H1 (cell line): ENCODE measurements at regions not wholly inside any gene's neighbourhood (a gene's known extent, or its start where the extent isn't known, plus 50 kb on each side); places are given as distances from the start of the nearest gene placed in this dataset.

Experiments used
- CTCF ChIA-PET: fragments of 300-600 bp; sonication (Branson Sonifier 250); formaldehyde crosslinking; loops from one replicate; lab custom pipeline; 2021; ENCODE audit not compliant: partially characterized antibody; lab: Charles Lee
- POLR2A ChIA-PET: fragments of 300-600 bp; sonication (Branson Sonifier 250); formaldehyde crosslinking; loops from one replicate; lab custom pipeline; 2021; ENCODE audit warnings: inconsistent platforms; ENCODE audit not compliant: partially characterized antibody; lab: Charles Lee
- DNase-seq, 2 experiments: peaks; one replicate each; pipeline versions ENCODE4 v3.0.0 to v3.0.0-alpha.2; 2010 to 2022; ENCODE audit warnings: low spot score in 2 of 2, low read depth in 1 of 2, mixed read lengths in 1 of 2
- FAIRE-seq: peaks from 2 replicates; lab custom pipeline; 2011; peaks lifted over from hg19 to GRCh38; lab: Jason Lieb, UNC
- H2AFZ ChIP-seq: 2 replicates; pipeline ENCODE4 v1.8.1; 2012; ENCODE audit warnings: low read length, inconsistent platforms
- H2AK5ac ChIP-seq: 2 replicates; pipeline ENCODE4 v1.6.1; 2013; ENCODE audit warnings: low read depth, low read length
- H2BK120ac ChIP-seq: replicated peaks from 2 replicates; pipeline ENCODE3; 2013; ENCODE audit warnings: low read depth, low read length, inconsistent platforms
- H2BK12ac ChIP-seq: 2 replicates; pipeline ENCODE4 v1.6.1; 2013; ENCODE audit warnings: low read depth, low read length
- H2BK15ac ChIP-seq: 2 replicates; pipeline ENCODE4 v1.6.1; 2013; ENCODE audit warnings: low read length
- H2BK20ac ChIP-seq: 2 replicates; pipeline ENCODE4 v1.6.1; 2013; ENCODE audit warnings: low read length
- H2BK5ac ChIP-seq: 2 replicates; pipeline ENCODE4 v1.6.1; 2013; ENCODE audit warnings: low read depth, low read length
- H3K14ac ChIP-seq: 2 replicates; pipeline ENCODE4 v1.6.1; 2013; ENCODE audit warnings: inconsistent platforms; ENCODE audit not compliant: insufficient read length
- H3K18ac ChIP-seq: 2 replicates; pipeline ENCODE4 v1.6.1; 2013; ENCODE audit warnings: low read length; ENCODE audit errors: extremely low read depth
- H3K23ac ChIP-seq: 2 replicates; pipeline ENCODE4 v1.6.1; 2013; ENCODE audit warnings: inconsistent platforms; ENCODE audit not compliant: insufficient read length
- H3K23me2 ChIP-seq: 2 replicates; pipeline ENCODE4 v1.6.1; 2013; ENCODE audit warnings: low read depth, low read length
- H3K27ac ChIP-seq: 2 replicates; pipeline ENCODE4 v1.6.1; 2011; ENCODE audit warnings: low read depth, low read length, inconsistent platforms
- H3K27me3 ChIP-seq, 4 experiments: replicated peaks in 1 of 4; 1 replicate in 1 of 4; 2 replicates in 3 of 4; pipeline versions ENCODE4 v1.6.1 to v1.8.1; 2011 to 2013; ENCODE audit warnings: low read length in 3 of 4, mild to moderate bottlenecking in 3 of 4, inconsistent platforms in 2 of 4, mixed read lengths in 2 of 4, moderate library complexity in 1 of 4; ENCODE audit not compliant: control insufficient read depth in 3 of 4, insufficient read depth in 3 of 4; ENCODE audit errors: extremely low read depth in 1 of 4
- H3K36me3 ChIP-seq, 4 experiments: 2 replicates each; pipeline versions ENCODE4 v1.6.1 to v1.8.1; 2011 to 2013; ENCODE audit warnings: mild to moderate bottlenecking in 4 of 4, low read length in 3 of 4, moderate library complexity in 2 of 4, control low read depth in 1 of 4, inconsistent platforms in 1 of 4; ENCODE audit not compliant: insufficient read depth in 4 of 4, control insufficient read depth in 2 of 4
- H3K4ac ChIP-seq: replicated peaks from 2 replicates; pipeline ENCODE3; 2013; ENCODE audit warnings: low read length, low read depth, mixed read lengths, inconsistent platforms; ENCODE audit not compliant: insufficient read length
- H3K4me1 ChIP-seq, 4 experiments: replicated peaks in 1 of 4; 1 replicate in 1 of 4; 2 replicates in 3 of 4; pipeline versions ENCODE4 v1.6.1 to v1.8.1; 2011 to 2013; ENCODE audit warnings: low read length in 3 of 4, inconsistent platforms in 2 of 4, mixed read lengths in 1 of 4; ENCODE audit not compliant: insufficient read depth in 4 of 4, control insufficient read depth in 3 of 4
- H3K4me2 ChIP-seq, 2 experiments: 2 replicates each; pipeline versions ENCODE4 v1.6.1 to v1.8.1; 2011 to 2013; ENCODE audit warnings: low read depth in 2 of 2, low read length in 2 of 2, control low read depth in 1 of 2, inconsistent platforms in 1 of 2, mild to moderate bottlenecking in 1 of 2; ENCODE audit not compliant: insufficient read depth in 1 of 2
- H3K4me3 ChIP-seq, 4 experiments: fragments of 200-600, 300-600 bp in 1 of 4; sonication (generic), shearing (Covaris generic), sonication (Bioruptor Twin) in 1 of 4; 2 replicates each; pipeline versions ENCODE4 v1.5.1 to v1.8.1; 2011 to 2016; ENCODE audit warnings: low read length in 4 of 4, low read depth in 3 of 4, control low read depth in 2 of 4, inconsistent platforms in 2 of 4, mild to moderate bottlenecking in 2 of 4, mixed read lengths in 1 of 4, moderate library complexity in 1 of 4; ENCODE audit not compliant: insufficient read depth in 2 of 4; ENCODE audit errors: extremely low read depth in 1 of 4
- H3K56ac ChIP-seq: replicated peaks from 2 replicates; pipeline ENCODE3; 2013; ENCODE audit warnings: low read depth, mild to moderate bottlenecking, mixed read lengths, low read length, inconsistent platforms; ENCODE audit not compliant: insufficient read length
- H3K79me1 ChIP-seq: 2 replicates; pipeline ENCODE4 v1.6.1; 2013; ENCODE audit warnings: low read depth, low read length, control low read depth
- H3K79me2 ChIP-seq, 2 experiments: 2 replicates each; pipeline versions ENCODE4 v1.6.1 to v1.8.1; 2012 to 2013; ENCODE audit warnings: low read length in 2 of 2, mild to moderate bottlenecking in 2 of 2, inconsistent platforms in 1 of 2; ENCODE audit not compliant: insufficient read depth in 2 of 2, control insufficient read depth in 1 of 2
- H3K9ac ChIP-seq, 4 experiments: replicated peaks in 1 of 4; 1 replicate in 1 of 4; 2 replicates in 3 of 4; pipeline versions ENCODE4 v1.6.1 to v1.8.1; 2011 to 2013; ENCODE audit warnings: low read depth in 3 of 4, low read length in 3 of 4, control low read depth in 2 of 4, mild to moderate bottlenecking in 2 of 4, moderate library complexity in 2 of 4, inconsistent platforms in 1 of 4; ENCODE audit errors: extremely low read depth in 1 of 4
- H3K9me3 ChIP-seq, 2 experiments: 2 replicates each; pipeline versions ENCODE4 v1.6.1 to v1.8.1; 2012 to 2013; ENCODE audit warnings: mild to moderate bottlenecking in 2 of 2, moderate library complexity in 2 of 2, control low read depth in 1 of 2, inconsistent platforms in 1 of 2, low read depth in 1 of 2, low read length in 1 of 2, mixed read lengths in 1 of 2; ENCODE audit not compliant: insufficient read depth in 2 of 2
- H4K20me1 ChIP-seq, 2 experiments: replicated peaks in 1 of 2; 2 replicates each; pipeline versions ENCODE3 to v1.8.1; 2011 to 2013; ENCODE audit warnings: inconsistent platforms in 2 of 2, low read length in 2 of 2, mild to moderate bottlenecking in 1 of 2; ENCODE audit not compliant: insufficient read depth in 2 of 2, control insufficient read depth in 1 of 2
- H4K5ac ChIP-seq: 2 replicates; pipeline ENCODE4 v1.6.1; 2013; ENCODE audit warnings: low read length, low read depth, mixed read lengths, inconsistent platforms; ENCODE audit not compliant: insufficient read length
- H4K8ac ChIP-seq: 2 replicates; pipeline ENCODE4 v1.8.0; 2013; ENCODE audit warnings: mild to moderate bottlenecking, moderate library complexity, low read length, inconsistent platforms; ENCODE audit not compliant: insufficient read depth; ENCODE audit errors: extremely low read depth
- H4K91ac ChIP-seq: replicated peaks from 2 replicates; pipeline ENCODE3; 2013; ENCODE audit warnings: low read length, mixed read lengths, inconsistent platforms; ENCODE audit not compliant: insufficient read length
- BCL11A ChIP-seq, 2 experiments: IDR thresholded peaks; one replicate each; pipeline ENCODE4 v1.6.1; 2011; ENCODE audit warnings: low read depth in 2 of 2, low read length in 2 of 2, mild to moderate bottlenecking in 2 of 2
- CTBP2 ChIP-seq: IDR thresholded peaks from 2 replicates; pipeline ENCODE4 v1.7.0; 2011; ENCODE audit warnings: borderline replicate concordance, mild to moderate bottlenecking, moderate library complexity, mixed read lengths, low read length; ENCODE audit not compliant: insufficient read depth, insufficient read length
- EP300 ChIP-seq, 2 experiments: IDR thresholded peaks; 1 replicate in 1 of 2; 2 replicates in 1 of 2; pipeline ENCODE4 v1.6.1; 2011 to 2012; ENCODE audit warnings: low read depth in 2 of 2, low read length in 2 of 2, mild to moderate bottlenecking in 2 of 2, borderline replicate concordance in 1 of 2, inconsistent platforms in 1 of 2, moderate library complexity in 1 of 2
- GABPA ChIP-seq: IDR thresholded peaks from 2 replicates; pipeline ENCODE4 v1.6.1; 2011; ENCODE audit warnings: mild to moderate bottlenecking, low read length, moderate library complexity, borderline replicate concordance; ENCODE audit not compliant: insufficient read depth
- JUND ChIP-seq: IDR thresholded peaks from 2 replicates; pipeline ENCODE4 v1.6.1; 2011; ENCODE audit warnings: mild to moderate bottlenecking, improper control_type of control experiment, low read length
- MAFK ChIP-seq: IDR thresholded peaks from 2 replicates; pipeline ENCODE4 v1.6.1; 2012; ENCODE audit warnings: low read depth, mild to moderate bottlenecking, improper control_type of control experiment, low read length
- NRF1 ChIP-seq: IDR thresholded peaks from 2 replicates; pipeline ENCODE4 v1.6.1; 2011; ENCODE audit warnings: mild to moderate bottlenecking, low read depth, low read length, improper control_type of control experiment
- TAF7 ChIP-seq: optimal IDR thresholded peaks from 2 replicates; pipeline ENCODE3; 2011; ENCODE audit warnings: low read depth, mild to moderate bottlenecking, inconsistent platforms, low read length, moderate library complexity, borderline replicate concordance
- USF2 ChIP-seq: IDR thresholded peaks from 2 replicates; pipeline ENCODE4 v1.6.1; 2011; ENCODE audit warnings: low read length, improper control_type of control experiment
- WGBS, 2 experiments: shearing (Covaris generic) in 1 of 2; methylation state at CpG; one replicate each; pipeline versions ENCODE4 v1.1.6 to v1.1.7; 2013 to 2015; ENCODE audit warnings: low lambda C conversion rate in 2 of 2, mixed read lengths in 2 of 2, inconsistent platforms in 1 of 2, low coverage in 1 of 2, missing lambda C conversion rate in 1 of 2; ENCODE audit not compliant: insufficient replicate concordance in 2 of 2, insufficient coverage in 1 of 2, insufficient read length in 1 of 2; ENCODE audit errors: extremely low coverage in 1 of 2, missing lambda C conversion rate in 1 of 2; 5-methylcytosine and 5-hydroxymethylcytosine counted together

DNA sequence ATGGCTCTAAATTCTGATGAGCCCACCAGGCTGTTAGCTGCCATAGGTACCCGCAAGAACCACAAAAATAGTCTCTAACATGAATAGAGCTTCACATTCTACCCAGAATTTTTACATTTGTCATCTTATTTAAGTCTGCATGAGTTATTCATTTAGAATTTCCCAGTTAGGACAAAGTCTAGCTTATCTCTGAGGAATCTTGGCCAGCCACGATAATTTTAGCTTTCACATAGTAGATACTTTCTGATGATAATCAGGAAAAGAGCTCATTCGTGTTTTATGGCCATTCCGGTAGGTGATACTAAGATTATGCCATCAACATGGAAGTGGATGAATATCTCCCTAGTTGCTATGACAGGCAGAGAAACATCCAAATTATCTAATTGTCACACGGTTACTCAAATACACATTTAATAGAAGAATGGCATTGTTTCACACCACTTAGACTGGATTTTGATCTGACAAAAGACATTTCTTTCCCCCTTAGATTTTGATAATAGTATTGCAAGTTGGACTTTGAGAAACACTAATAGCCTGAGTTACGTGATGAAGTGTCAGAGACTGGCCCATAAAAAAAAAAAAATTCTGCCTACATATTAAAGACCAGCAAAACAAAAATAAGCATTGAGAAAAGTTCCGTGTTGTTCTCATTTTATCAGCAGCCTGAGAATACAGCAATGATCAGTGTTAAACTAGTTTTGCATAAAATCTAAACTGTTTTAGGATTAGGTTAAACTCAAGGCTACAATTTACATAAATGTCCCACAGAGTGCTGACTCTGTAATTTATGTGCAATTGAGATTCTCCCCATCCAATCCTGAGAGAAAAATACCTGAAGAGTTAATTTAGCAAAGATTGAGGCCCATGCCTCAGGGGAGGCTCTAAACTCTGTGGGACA lies 397.5 kb upstream of the ARID1B start:
- POLR2A ChIA-PET: no interaction called here

More for the DNA sequence above, 397.5 kb upstream of the ARID1B start:
- DNase-seq: no peak
- H3K36me3 ChIP-seq: no peaks in the 10 kb centered on the region
- H2BK20ac ChIP-seq: no peak overlapping the region
- H3K4me2 ChIP-seq: no peak overlapping the region
- H3K79me1 ChIP-seq: no peaks in the 10 kb centered on the region
- H3K4ac ChIP-seq: no peak overlapping the region
- H3K4me1 ChIP-seq: no peaks in the 10 kb centered on the region
- no peak overlapping the region for H3K27ac ChIP-seq
- H4K20me1 ChIP-seq: no peaks in the 10 kb centered on the region
- no peak overlapping the region for H3K4me3 ChIP-seq
- H2AK5ac ChIP-seq: no peak overlapping the region
- no peak overlapping the region for H4K5ac ChIP-seq
- H3K27me3 ChIP-seq: no peaks in the 10 kb centered on the region
- no peaks in the 10 kb centered on the region for H3K23me2 ChIP-seq
- H3K23ac ChIP-seq: no peak overlapping the region
- H3K79me2 ChIP-seq: no peaks in the 10 kb centered on the region
- TF ChIP-seq NRF1: no peak
- no peak for TF ChIP-seq MAFK
- no peak for TF ChIP-seq JUND
- TF ChIP-seq USF2: no peak
- no peak for TF ChIP-seq EP300 (IDR thresholded peaks at IDR 0.05; ENCODE audit: borderline replicate concordance in 1 of 2, low read depth in 2 of 2, low read length in 2 of 2)
- no peak for TF ChIP-seq CTBP2
- no peak for TF ChIP-seq TAF7
- no peak for TF ChIP-seq GABPA
- TF ChIP-seq BCL11A (IDR thresholded peaks at IDR 0.05; ENCODE audit: low read depth in 2 of 2, low read length in 2 of 2): no peak
- no peak overlapping the region for H4K91ac ChIP-seq
- no peak for FAIRE-seq
- H2BK15ac ChIP-seq: no peak overlapping the region
- no peak overlapping the region for H3K56ac ChIP-seq
- no peak overlapping the region for H2BK12ac ChIP-seq
- no peak overlapping the region for H3K18ac ChIP-seq
- H2BK120ac ChIP-seq: no peak overlapping the region
- no peak overlapping the region for H4K8ac ChIP-seq
- no peak overlapping the region for H3K14ac ChIP-seq
- no peak overlapping the region for H2AFZ ChIP-seq
- H3K9ac ChIP-seq: no peak overlapping the region
- H3K9me3 ChIP-seq: no peaks in the 10 kb centered on the region
- CTCF ChIA-PET: interaction anchor here (0.8 to 2.1 kb wide), 2 partner anchors 20 to 32 kb away, joined by 3 to 8 read pairs; no protein-coding TSS in a partner anchor
- no peak overlapping the region for H2BK5ac ChIP-seq
- WGBS, 2 experiments: 89% methylated on average over 7 of the region's 7 CpGs; no CpG with 5 or more reads in 1 of the 2 experiments
